GM12864 (cell line): ENCODE measurements at regions not wholly inside any gene's neighbourhood (a gene's known extent, or its start where the extent isn't known, plus 50 kb on each side); places are given as distances from the start of the nearest gene placed in this dataset.

Experiments used
- DNase-seq: peaks from one replicate; pipeline ENCODE4 v3.0.0-alpha.2; 2011; ENCODE audit warnings: low read depth
- H3K4me3 ChIP-seq: 2 replicates; pipeline ENCODE4 v1.5.1; 2011; ENCODE audit warnings: mild to moderate bottlenecking, low read depth, low read length, control low read depth
- TF ChIP-seq, protein P1 (sequence below): IDR thresholded peaks from 2 replicates; pipeline ENCODE4 v1.5.1; 2011; ENCODE audit warnings: low read depth, mild to moderate bottlenecking, moderate library complexity, low read length, control low read depth, inconsistent platforms; ENCODE audit errors: missing control alignments

GRCh38 chr2:52327641-52328040 is 1295.7 kb upstream of the NRXN1 start:
- DNase-seq: no peak
- TF ChIP-seq, protein P1, sequence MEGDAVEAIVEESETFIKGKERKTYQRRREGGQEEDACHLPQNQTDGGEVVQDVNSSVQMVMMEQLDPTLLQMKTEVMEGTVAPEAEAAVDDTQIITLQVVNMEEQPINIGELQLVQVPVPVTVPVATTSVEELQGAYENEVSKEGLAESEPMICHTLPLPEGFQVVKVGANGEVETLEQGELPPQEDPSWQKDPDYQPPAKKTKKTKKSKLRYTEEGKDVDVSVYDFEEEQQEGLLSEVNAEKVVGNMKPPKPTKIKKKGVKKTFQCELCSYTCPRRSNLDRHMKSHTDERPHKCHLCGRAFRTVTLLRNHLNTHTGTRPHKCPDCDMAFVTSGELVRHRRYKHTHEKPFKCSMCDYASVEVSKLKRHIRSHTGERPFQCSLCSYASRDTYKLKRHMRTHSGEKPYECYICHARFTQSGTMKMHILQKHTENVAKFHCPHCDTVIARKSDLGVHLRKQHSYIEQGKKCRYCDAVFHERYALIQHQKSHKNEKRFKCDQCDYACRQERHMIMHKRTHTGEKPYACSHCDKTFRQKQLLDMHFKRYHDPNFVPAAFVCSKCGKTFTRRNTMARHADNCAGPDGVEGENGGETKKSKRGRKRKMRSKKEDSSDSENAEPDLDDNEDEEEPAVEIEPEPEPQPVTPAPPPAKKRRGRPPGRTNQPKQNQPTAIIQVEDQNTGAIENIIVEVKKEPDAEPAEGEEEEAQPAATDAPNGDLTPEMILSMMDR: no peak
- no peak overlapping the region for H3K4me3 ChIP-seq

DNA sequence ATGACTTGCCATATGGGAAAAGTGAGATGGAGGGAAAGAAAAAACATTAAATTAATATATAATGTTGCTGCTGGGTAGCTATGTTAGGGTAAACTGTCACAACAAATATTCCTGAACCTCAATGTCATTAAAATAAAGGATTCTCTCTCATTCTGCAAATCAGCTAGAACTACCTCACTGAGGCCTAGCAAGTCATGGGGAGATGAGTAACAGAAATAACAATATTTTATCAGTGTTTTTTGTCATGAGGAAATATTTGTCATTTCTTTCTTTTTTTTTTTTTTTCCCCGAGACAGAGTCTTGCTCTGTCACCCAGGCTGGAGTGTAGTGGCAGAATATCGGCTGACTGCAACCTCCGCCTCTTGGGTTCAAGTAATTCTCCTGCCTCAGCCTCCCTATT is 1282.3 kb upstream of the NRXN1 start:
- DNase-seq: no peak
- TF ChIP-seq, protein P1: no peak
- H3K4me3 ChIP-seq: no peak overlapping the region

DNA sequence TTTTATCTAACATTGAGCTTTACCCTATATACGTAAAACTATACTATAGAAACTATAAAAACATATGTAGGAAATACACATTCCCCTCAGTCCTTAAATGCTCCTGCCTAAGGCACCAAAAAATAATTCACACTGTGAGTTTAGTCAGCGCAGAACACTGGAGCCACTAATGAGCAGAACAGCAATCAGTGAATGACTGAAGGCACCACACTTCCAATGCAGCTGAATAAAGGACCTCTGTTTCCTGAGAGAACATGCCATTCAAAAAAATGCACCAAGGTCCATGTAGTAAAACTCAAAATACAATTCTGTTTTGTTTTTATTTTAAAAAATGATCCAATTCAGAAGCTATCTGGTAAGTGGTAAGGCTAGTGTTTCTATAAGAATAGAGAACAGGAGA is 1280.6 kb upstream of the NRXN1 start:
- no peak for DNase-seq
- TF ChIP-seq, protein P1: no peak
- no peak overlapping the region for H3K4me3 ChIP-seq

DNA sequence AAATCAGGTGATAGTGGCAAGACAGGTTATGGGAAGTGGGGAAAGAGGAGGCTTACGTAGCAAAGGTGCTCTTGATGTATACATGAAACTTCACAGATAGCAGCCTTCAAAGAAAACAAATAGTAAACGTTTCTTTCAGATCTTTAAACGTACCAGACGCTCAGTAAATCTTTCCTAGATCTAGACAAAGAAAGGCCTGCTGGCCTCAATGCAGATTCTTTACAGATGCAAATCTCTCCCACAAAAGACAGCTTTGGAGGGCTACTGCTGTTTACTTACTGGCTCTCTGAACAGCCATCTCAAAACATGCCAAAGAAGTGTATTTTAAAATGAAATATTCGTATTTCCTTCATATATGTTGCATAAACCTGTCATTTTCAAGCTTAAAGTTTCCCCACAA is 1279.9 kb upstream of the NRXN1 start:
- TF ChIP-seq, protein P1: no peak
- H3K4me3 ChIP-seq: no peak overlapping the region
- DNase-seq: no peak

DNA sequence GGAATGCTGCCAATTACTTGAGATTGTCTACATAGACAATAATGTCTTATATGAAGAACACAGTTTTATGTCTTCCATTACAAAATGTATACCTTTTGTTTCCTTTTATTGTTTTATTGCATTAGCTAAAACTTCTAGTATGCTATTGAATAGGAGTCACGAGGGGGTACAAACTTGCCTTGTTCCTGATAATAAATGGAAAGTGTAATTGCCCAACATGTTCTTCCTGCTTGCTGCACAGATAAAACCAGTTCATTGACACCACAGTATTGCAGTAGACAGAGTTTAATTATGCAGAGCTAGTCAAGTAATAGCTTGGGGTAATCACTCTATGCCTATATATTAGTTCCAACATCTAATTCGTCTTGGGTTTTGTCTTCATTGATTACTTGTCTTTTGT is 1276.2 kb upstream of the NRXN1 start:
- TF ChIP-seq, protein P1: no peak
- no peak for DNase-seq
- H3K4me3 ChIP-seq: no peak overlapping the region

DNA sequence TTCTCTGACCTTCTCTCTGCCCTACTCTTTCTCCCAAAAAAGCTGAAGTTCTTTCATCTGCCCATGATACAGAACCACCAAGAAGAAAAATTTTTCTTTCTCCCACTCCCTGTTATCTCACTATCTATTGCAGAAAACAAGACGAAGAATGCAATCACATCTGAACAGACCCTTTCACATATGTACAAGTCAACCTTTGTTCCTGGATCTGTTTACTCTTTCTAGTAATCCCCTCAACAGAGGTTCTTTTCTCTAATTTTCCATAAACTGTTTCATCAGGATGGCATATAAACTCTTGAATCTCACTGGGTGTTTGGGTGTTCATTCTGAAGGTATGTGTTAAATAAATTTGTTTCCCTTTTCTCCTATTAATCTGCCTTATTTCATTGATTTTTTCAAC is 1262.7 kb upstream of the NRXN1 start:
- no peak for DNase-seq
- TF ChIP-seq, protein P1: no peak
- H3K4me3 ChIP-seq: no peak overlapping the region

GRCh38 chr2:52292801-52293200 is 1260.9 kb upstream of the NRXN1 start:
- DNase-seq: no peak
- TF ChIP-seq, protein P1: no peak

More at GRCh38 chr2:52292801-52293200, 1260.9 kb upstream of the NRXN1 start:
- H3K4me3 ChIP-seq: no peak overlapping the region
